ENCODE measurements at regions not wholly inside any gene's neighbourhood (a gene's known extent, or its start where the extent isn't known, plus 50 kb on each side); places are given as distances from the start of the nearest gene placed in this dataset.
"Not testable (repeated sequence)": the region's sequence is repeated elsewhere in the genome, so short reads cannot be mapped to it uniquely, and the experiment has no call there.

DNA sequence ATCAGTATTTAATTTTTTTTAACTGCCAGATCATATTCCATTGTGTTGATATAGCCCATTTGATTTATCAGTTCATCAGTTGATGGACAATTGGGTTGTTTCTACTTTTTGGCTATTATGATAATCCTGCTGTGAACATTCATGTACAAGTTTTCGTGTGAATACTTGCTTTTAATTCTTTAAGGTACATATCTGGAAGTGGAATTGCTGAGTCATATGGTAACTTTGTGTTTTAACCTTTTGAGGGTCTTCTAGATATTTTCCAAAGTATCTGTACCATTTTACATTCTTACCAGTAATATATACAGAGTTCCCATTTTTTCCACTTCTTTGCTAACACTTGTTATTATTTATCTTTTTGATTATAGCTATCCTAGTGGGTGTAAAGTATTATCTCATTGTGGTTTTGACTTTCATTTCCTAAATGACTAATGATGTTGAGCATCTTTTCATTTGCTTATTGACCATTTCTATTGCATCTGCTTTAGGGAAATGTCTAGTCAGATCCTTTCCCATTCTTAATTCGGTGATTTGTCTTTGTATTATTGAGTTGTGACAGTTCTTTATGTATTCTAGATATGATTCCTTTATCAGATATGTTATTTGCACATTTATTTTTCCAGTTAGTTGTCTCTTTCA, 75.2 kb upstream of the NUDT6 start:
- H3K4me1 ChIP-seq (ENCODE audit: control insufficient read depth, insufficient read depth, low read length), result no peaks in the 10 kb centered on the region
- no peaks in the 10 kb centered on the region for H3K36me3 ChIP-seq (ENCODE audit: control insufficient read depth, insufficient read depth, low read length)
- no peak overlapping the region for H3K27ac ChIP-seq (ENCODE audit: insufficient read depth, low read depth, low read length, poor library complexity, severe bottlenecking)
- no peak overlapping the region for H3K4me3 ChIP-seq (ENCODE audit: insufficient read depth, low read depth, low read length)
- no peaks in the 10 kb centered on the region for H3K9me3 ChIP-seq (ENCODE audit: control insufficient read depth, low read length)
- no peaks in the 10 kb centered on the region for H3K27me3 ChIP-seq (ENCODE audit: control insufficient read depth, insufficient read depth, low read length, poor library complexity, severe bottlenecking)
- WGBS, 2 experiments, result 81 to 90% methylated on average over 1 of the region's 2 CpGs

GRCh38 chr4:123004079-123004478, 81.7 kb upstream of the NUDT6 start:
- H3K27me3 ChIP-seq (ENCODE audit: control insufficient read depth, insufficient read depth, low read length, poor library complexity, severe bottlenecking); H3K4me3 ChIP-seq (ENCODE audit: insufficient read depth, low read depth, low read length): not testable (repeated sequence)

GRCh38 chr4:123005126-123005525, 82.7 kb upstream of the NUDT6 start:
- not testable (repeated sequence) for H3K27ac ChIP-seq (ENCODE audit: insufficient read depth, low read depth, low read length, poor library complexity, severe bottlenecking); H3K9me3 ChIP-seq (ENCODE audit: control insufficient read depth, low read length); H3K4me3 ChIP-seq (ENCODE audit: insufficient read depth, low read depth, low read length); H3K4me1 ChIP-seq (ENCODE audit: control insufficient read depth, insufficient read depth, low read length); H3K27me3 ChIP-seq (ENCODE audit: control insufficient read depth, insufficient read depth, low read length, poor library complexity, severe bottlenecking); H3K36me3 ChIP-seq (ENCODE audit: control insufficient read depth, insufficient read depth, low read length)
- 63 to 67% methylated on average over 3 of the region's 3 CpGs for WGBS, 2 experiments

More at GRCh38 chr4:123004079-123004478, 81.7 kb upstream of the NUDT6 start:
- WGBS, 2 experiments, result 95% methylated on average over 17 of the region's 17 CpGs
- H3K36me3 ChIP-seq (ENCODE audit: control insufficient read depth, insufficient read depth, low read length); H3K27ac ChIP-seq (ENCODE audit: insufficient read depth, low read depth, low read length, poor library complexity, severe bottlenecking); H3K4me1 ChIP-seq (ENCODE audit: control insufficient read depth, insufficient read depth, low read length); H3K9me3 ChIP-seq (ENCODE audit: control insufficient read depth, low read length): not testable (repeated sequence)

DNA sequence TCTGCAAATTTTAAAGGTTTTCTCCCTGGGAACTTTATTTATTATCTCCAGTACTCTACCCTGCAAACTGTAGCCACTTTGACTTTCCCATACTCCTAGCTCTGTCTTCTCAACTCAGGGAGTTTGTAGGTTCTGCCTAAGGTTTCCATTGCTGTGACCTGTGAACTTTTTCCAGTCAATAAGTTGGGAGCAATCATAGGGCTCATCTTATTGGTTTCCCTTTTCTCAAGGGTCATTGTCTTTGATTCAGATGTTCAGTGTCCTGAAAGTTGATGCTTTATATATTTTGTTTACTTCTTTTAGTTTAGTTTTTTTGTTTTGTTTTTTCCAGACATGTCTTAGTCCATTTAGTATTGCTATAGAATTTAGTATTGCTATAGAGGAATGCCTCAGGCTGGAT, 85.3 kb upstream of the NUDT6 start:
- H3K36me3 ChIP-seq (ENCODE audit: control insufficient read depth, insufficient read depth, low read length), result no peaks in the 10 kb centered on the region
- no peaks in the 10 kb centered on the region for H3K4me1 ChIP-seq (ENCODE audit: control insufficient read depth, insufficient read depth, low read length)
- H3K9me3 ChIP-seq (ENCODE audit: control insufficient read depth, low read length), result no peaks in the 10 kb centered on the region
- H3K27ac ChIP-seq (ENCODE audit: insufficient read depth, low read depth, low read length, poor library complexity, severe bottlenecking), result no peak overlapping the region
- no peak overlapping the region for H3K4me3 ChIP-seq (ENCODE audit: insufficient read depth, low read depth, low read length)
- no peaks in the 10 kb centered on the region for H3K27me3 ChIP-seq (ENCODE audit: control insufficient read depth, insufficient read depth, low read length, poor library complexity, severe bottlenecking)

DNA sequence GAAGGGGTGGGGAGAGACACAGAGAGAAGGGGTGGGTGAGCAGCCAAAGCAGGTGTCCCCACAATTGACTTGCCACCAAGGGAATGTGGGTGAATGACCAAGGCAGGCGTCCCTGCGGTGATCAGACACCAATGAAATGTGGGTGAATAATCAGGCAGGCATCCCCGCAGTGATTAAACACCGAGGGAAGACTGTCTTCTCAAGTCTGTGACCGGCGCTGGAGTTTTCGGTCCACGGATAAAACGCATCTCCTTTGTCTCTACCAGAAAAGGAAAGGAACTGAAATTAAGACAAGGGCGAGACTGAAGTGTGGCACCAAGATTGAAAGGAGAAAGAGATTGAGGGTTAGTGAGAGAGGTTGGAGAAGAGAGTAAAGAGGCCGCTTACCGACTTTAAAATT, 90.0 kb upstream of the NUDT6 start:
- not testable (repeated sequence) for H3K27me3 ChIP-seq (ENCODE audit: control insufficient read depth, insufficient read depth, low read length, poor library complexity, severe bottlenecking); H3K4me1 ChIP-seq (ENCODE audit: control insufficient read depth, insufficient read depth, low read length); H3K9me3 ChIP-seq (ENCODE audit: control insufficient read depth, low read length); H3K27ac ChIP-seq (ENCODE audit: insufficient read depth, low read depth, low read length, poor library complexity, severe bottlenecking); H3K36me3 ChIP-seq (ENCODE audit: control insufficient read depth, insufficient read depth, low read length); H3K4me3 ChIP-seq (ENCODE audit: insufficient read depth, low read depth, low read length)
- 88 to 89% methylated on average over 12 of the region's 12 CpGs for WGBS, 2 experiments

DNA sequence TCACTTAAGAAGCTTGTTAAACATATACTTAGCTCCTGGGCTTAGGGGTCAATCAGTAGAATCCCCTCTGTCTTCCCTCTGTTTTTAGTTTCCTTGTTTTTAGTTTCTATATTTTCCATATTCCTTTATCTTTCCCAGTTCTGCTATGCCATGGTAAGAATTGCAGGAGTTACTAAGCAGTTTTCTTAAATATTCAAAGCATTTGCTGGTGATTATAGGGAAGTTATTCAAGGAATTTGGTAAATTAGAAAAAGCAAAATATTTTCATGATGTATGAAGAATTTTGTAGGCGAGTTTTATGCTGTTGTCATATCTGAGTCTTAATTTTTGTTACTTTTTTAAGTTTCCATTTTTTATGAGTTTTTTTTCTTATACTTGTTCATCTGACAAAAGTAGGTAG, 91.6 kb upstream of the NUDT6 start:
- H3K27ac ChIP-seq (ENCODE audit: insufficient read depth, low read depth, low read length, poor library complexity, severe bottlenecking), result no peak overlapping the region
- H3K36me3 ChIP-seq (ENCODE audit: control insufficient read depth, insufficient read depth, low read length), result no peaks in the 10 kb centered on the region
- H3K27me3 ChIP-seq (ENCODE audit: control insufficient read depth, insufficient read depth, low read length, poor library complexity, severe bottlenecking), result no peaks in the 10 kb centered on the region
- WGBS, 2 experiments, result 88 to 100% methylated on average over 1 of the region's 1 CpG
- H3K4me3 ChIP-seq (ENCODE audit: insufficient read depth, low read depth, low read length), result no peak overlapping the region
- H3K9me3 ChIP-seq (ENCODE audit: control insufficient read depth, low read length), result no peaks in the 10 kb centered on the region
- no peaks in the 10 kb centered on the region for H3K4me1 ChIP-seq (ENCODE audit: control insufficient read depth, insufficient read depth, low read length)

- no peaks in the 10 kb centered on the region for H3K4me1 ChIP-seq (ENCODE audit: control insufficient read depth, insufficient read depth, low read length)
- no peak overlapping the region for H3K27ac ChIP-seq (ENCODE audit: insufficient read depth, low read depth, low read length, poor library complexity, severe bottlenecking)
- no peaks in the 10 kb centered on the region for H3K9me3 ChIP-seq (ENCODE audit: control insufficient read depth, low read length)
- no peak overlapping the region for H3K4me3 ChIP-seq (ENCODE audit: insufficient read depth, low read depth, low read length)
- whole genome bisulfite sequencing, 2 experiments, result 98% methylated on average over 5 of the region's 8 CpGs
- no peaks in the 10 kb centered on the region for H3K27me3 ChIP-seq (ENCODE audit: control insufficient read depth, insufficient read depth, low read length, poor library complexity, severe bottlenecking)
- H3K36me3 ChIP-seq (ENCODE audit: control insufficient read depth, insufficient read depth, low read length), result no peaks in the 10 kb centered on the region
These were observed 94.7 kb upstream of the NUDT6 start for GRCh38 chr4:123017078-123017477.

GRCh38 chr4:123017636-123018395, 95.4 kb upstream of the NUDT6 start:
- no peak overlapping the region for H3K4me3 ChIP-seq (ENCODE audit: insufficient read depth, low read depth, low read length)
- H3K27ac ChIP-seq (ENCODE audit: insufficient read depth, low read depth, low read length, poor library complexity, severe bottlenecking), result no peak overlapping the region
- no peaks in the 10 kb centered on the region for H3K9me3 ChIP-seq (ENCODE audit: control insufficient read depth, low read length)
- H3K36me3 ChIP-seq (ENCODE audit: control insufficient read depth, insufficient read depth, low read length), result no peaks in the 10 kb centered on the region
- 68 to 97% methylated on average over 2 to 3 of the region's 3 CpGs for whole genome bisulfite sequencing, 2 experiments
- H3K27me3 ChIP-seq (ENCODE audit: control insufficient read depth, insufficient read depth, low read length, poor library complexity, severe bottlenecking), result no peaks in the 10 kb centered on the region
- no peaks in the 10 kb centered on the region for H3K4me1 ChIP-seq (ENCODE audit: control insufficient read depth, insufficient read depth, low read length)

DNA sequence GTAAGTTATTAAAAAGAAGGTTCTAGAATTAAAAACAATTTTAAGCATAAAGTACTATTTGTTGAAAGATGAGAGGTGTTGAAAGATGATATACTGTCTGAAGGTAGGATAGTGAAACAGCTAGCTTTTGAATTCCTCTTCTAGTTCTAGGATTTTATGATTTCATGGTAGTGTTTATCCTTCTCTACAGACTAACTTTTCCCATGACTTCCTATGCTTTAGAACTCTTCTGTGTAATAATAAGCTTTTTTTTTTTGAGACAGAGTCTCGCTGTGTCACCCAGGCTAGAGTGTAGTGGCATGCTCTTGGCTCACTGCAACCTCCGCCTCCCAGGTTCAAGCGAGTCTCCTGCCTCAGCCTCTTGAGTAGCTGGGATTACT, 96.0 kb upstream of the NUDT6 start:
- Histone ChIP-seq H3K4me1 (ENCODE audit: control insufficient read depth, insufficient read depth, low read length) (no peaks in the 10 kb centered on the region), H3K9me3 (ENCODE audit: control insufficient read depth, low read length) (no peaks in the 10 kb centered on the region), H3K4me3 (ENCODE audit: insufficient read depth, low read depth, low read length) (no peak overlapping the region), H3K27me3 (ENCODE audit: control insufficient read depth, insufficient read depth, low read length, poor library complexity, severe bottlenecking) (no peaks in the 10 kb centered on the region), H3K36me3 (ENCODE audit: control insufficient read depth, insufficient read depth, low read length) (no peaks in the 10 kb centered on the region), H3K27ac (ENCODE audit: insufficient read depth, low read depth, low read length, poor library complexity, severe bottlenecking) (no peak overlapping the region)
- WGBS, 2 experiments, result 62 to 65% methylated on average over 3 of the region's 3 CpGs

- 93% methylated on average over 10 of the region's 11 CpGs for WGBS, 2 experiments
- no peaks in the 10 kb centered on the region for H3K9me3 ChIP-seq (ENCODE audit: control insufficient read depth, low read length)
These were observed 97.9 kb upstream of the NUDT6 start for GRCh38 chr4:123020285-123020684.

More at GRCh38 chr4:123020285-123020684, 97.9 kb upstream of the NUDT6 start:
- Histone ChIP-seq H3K4me1 (ENCODE audit: control insufficient read depth, insufficient read depth, low read length) (no peaks in the 10 kb centered on the region), H3K27me3 (ENCODE audit: control insufficient read depth, insufficient read depth, low read length, poor library complexity, severe bottlenecking) (no peaks in the 10 kb centered on the region), H3K27ac (ENCODE audit: insufficient read depth, low read depth, low read length, poor library complexity, severe bottlenecking) (no peak overlapping the region), H3K36me3 (ENCODE audit: control insufficient read depth, insufficient read depth, low read length) (no peaks in the 10 kb centered on the region), H3K4me3 (ENCODE audit: insufficient read depth, low read depth, low read length) (no peak overlapping the region)

Measured in ectodermal cell (in vitro differentiated cells).